Activated CD8-positive, alpha-beta T cell treated with anti-CD3 and anti-CD28 coated beads, Interleukin-2, amount 10 ng/mL, durations not matched to agents 7 days and 5 days (primary cell): ENCODE measurements at regions not wholly inside any gene's neighbourhood (a gene's known extent, or its start where the extent isn't known, plus 50 kb on each side); places are given as distances from the start of the nearest gene placed in this dataset.
"Not testable (repeated sequence)": the region's sequence is repeated elsewhere in the genome, so short reads cannot be mapped to it uniquely, and the experiment has no call there.

Experiments used
- ATAC-seq: fragments of 150-1000 bp; cut with Tn5 transposase; one replicate; pipeline ENCODE4 v1.10.0; 2021; ENCODE audit warnings: moderate library complexity
- CTCF ChIA-PET: fragments of 350-600 bp; sonication (Branson Sonifier 250); formaldehyde crosslinking; loops from one replicate; lab custom pipeline; 2021; ENCODE audit warnings: antibody characterized with exemption; lab: Charles Lee
- POLR2A ChIA-PET: fragments of 350-600 bp; sonication (Branson Sonifier 250); formaldehyde crosslinking; loops from one replicate; lab custom pipeline; 2021; ENCODE audit warnings: antibody characterized with exemption; lab: Charles Lee
- DNase-seq: peaks from one replicate; pipeline ENCODE4 v3.0.0-alpha.2; 2020
- H3K27ac Mint-ChIP-seq: one replicate; pipeline ENCODE4 v1.8.0; 2021; ENCODE audit warnings: mild to moderate bottlenecking, mixed read lengths
- H3K27me3 Mint-ChIP-seq: one replicate; pipeline ENCODE4 v1.8.0; 2021; ENCODE audit warnings: low read depth, mixed read lengths
- H3K36me3 Mint-ChIP-seq: one replicate; pipeline ENCODE4 v1.8.0; 2021; ENCODE audit warnings: low read depth, mixed read lengths
- H3K4me1 Mint-ChIP-seq: one replicate; pipeline ENCODE4 v1.8.0; 2021; ENCODE audit warnings: low read depth, mixed read lengths
- H3K4me3 Mint-ChIP-seq: one replicate; pipeline ENCODE4 v1.8.0; 2021; ENCODE audit warnings: mild to moderate bottlenecking, mixed read lengths
- H3K9me3 Mint-ChIP-seq: one replicate; pipeline ENCODE4 v1.8.0; 2022; ENCODE audit warnings: mixed read lengths; ENCODE audit not compliant: insufficient read depth

GRCh38 chr16:64352246-64352645, 769.6 kb downstream of the CDH11 start:
- ATAC-seq: no peak
- Mint-ChIP-seq H3K27ac (no peak overlapping the region), H3K27me3 (no peaks in the 10 kb centered on the region), H3K9me3 (peaks cover 18% of the 10 kb centered on the region), H3K4me1 (no peaks in the 10 kb centered on the region), H3K4me3 (no peak overlapping the region), H3K36me3 (no peaks in the 10 kb centered on the region)
- CTCF ChIA-PET: no interaction called here
- POLR2A ChIA-PET: no interaction called here
- DNase-seq: no peak

- DNase-seq (no peak), ATAC-seq (no peak)
- POLR2A ChIA-PET: no interaction called here
- CTCF ChIA-PET: no interaction called here
- Mint-ChIP-seq H3K36me3 (no peaks in the 10 kb centered on the region), H3K4me3 (no peak overlapping the region), H3K9me3 (peaks cover 13% of the 10 kb centered on the region), H3K27ac (no peak overlapping the region), H3K27me3 (no peaks in the 10 kb centered on the region), H3K4me1 (no peaks in the 10 kb centered on the region)
Measured at GRCh38 chr16:64351121-64351520, 770.7 kb downstream of the CDH11 start.

GRCh38 chr16:64346080-64346479, 775.8 kb downstream of the CDH11 start:
- H3K4me3 Mint-ChIP-seq: no peak overlapping the region
- ChIA-PET POLR2A (no interaction called here), CTCF (no interaction called here)
- H3K4me1 Mint-ChIP-seq: no peaks in the 10 kb centered on the region
- no peak for DNase-seq
- H3K9me3 Mint-ChIP-seq: peaks cover 18% of the 10 kb centered on the region
- ATAC-seq: no peak
- H3K27me3 Mint-ChIP-seq: no peaks in the 10 kb centered on the region
- no peak overlapping the region for H3K27ac Mint-ChIP-seq
- H3K36me3 Mint-ChIP-seq: no peaks in the 10 kb centered on the region

- Mint-ChIP-seq H3K9me3 (peaks cover 15% of the 10 kb centered on the region), H3K27ac (no peak overlapping the region), H3K27me3 (no peaks in the 10 kb centered on the region), H3K4me3 (no peak overlapping the region), H3K4me1 (no peaks in the 10 kb centered on the region), H3K36me3 (no peaks in the 10 kb centered on the region)
- ChIA-PET CTCF (no interaction called here), POLR2A (no interaction called here)
- ATAC-seq (no peak), DNase-seq (no peak)
Measured at GRCh38 chr16:64345142-64345541, 776.7 kb downstream of the CDH11 start.

GRCh38 chr16:64343820-64344443, 777.9 kb downstream of the CDH11 start:
- POLR2A ChIA-PET, H3K4me1 Mint-ChIP-seq, H3K27me3 Mint-ChIP-seq, DNase-seq, ATAC-seq, CTCF ChIA-PET, H3K27ac Mint-ChIP-seq, H3K4me3 Mint-ChIP-seq, H3K36me3 Mint-ChIP-seq: not testable (repeated sequence)
- H3K9me3 Mint-ChIP-seq: peaks cover 18% of the 10 kb centered on the region

GRCh38 chr16:64343061-64343819, 778.6 kb downstream of the CDH11 start:
- Mint-ChIP-seq H3K27ac (no peak overlapping the region), H3K9me3 (peaks cover 18% of the 10 kb centered on the region), H3K4me1 (no peaks in the 10 kb centered on the region), H3K36me3 (no peaks in the 10 kb centered on the region), H3K4me3 (no peak overlapping the region), H3K27me3 (no peaks in the 10 kb centered on the region)
- DNase-seq (no peak), ATAC-seq (no peak)
- POLR2A ChIA-PET: no interaction called here
- CTCF ChIA-PET: no interaction called here

- H3K4me3 Mint-ChIP-seq, H3K27ac Mint-ChIP-seq, CTCF ChIA-PET, H3K27me3 Mint-ChIP-seq, H3K36me3 Mint-ChIP-seq, DNase-seq, H3K4me1 Mint-ChIP-seq, POLR2A ChIA-PET, ATAC-seq: not testable (repeated sequence)
- H3K9me3 Mint-ChIP-seq: peaks cover 23% of the 10 kb centered on the region
Measured at GRCh38 chr16:64341336-64341735, 780.5 kb downstream of the CDH11 start.

- Mint-ChIP-seq H3K27me3 (no peaks in the 10 kb centered on the region), H3K36me3 (no peaks in the 10 kb centered on the region), H3K9me3 (peaks cover 30% of the 10 kb centered on the region), H3K4me1 (no peaks in the 10 kb centered on the region), H3K4me3 (no peak overlapping the region), H3K27ac (no peak overlapping the region)
- ATAC-seq (no peak), DNase-seq (no peak)
- ChIA-PET POLR2A (no interaction called here), CTCF (no interaction called here)
Measured at GRCh38 chr16:64339052-64339770, 782.7 kb downstream of the CDH11 start.

- Mint-ChIP-seq H3K36me3 (no peaks in the 10 kb centered on the region), H3K9me3 (peaks cover 24% of the 10 kb centered on the region)
Measured at GRCh38 chr16:64321881-64322280, 800.0 kb downstream of the CDH11 start.

GRCh38 chr16:64321066-64321465, 800.8 kb downstream of the CDH11 start:
- CTCF ChIA-PET: no interaction called here

More at GRCh38 chr16:64321881-64322280, 800.0 kb downstream of the CDH11 start:
- DNase-seq: no peak
- Mint-ChIP-seq H3K27me3 (no peaks in the 10 kb centered on the region), H3K4me1 (no peaks in the 10 kb centered on the region), H3K4me3 (no peak overlapping the region), H3K27ac (no peak overlapping the region)
- CTCF ChIA-PET: no interaction called here
- POLR2A ChIA-PET: no interaction called here
- ATAC-seq: no peak

GRCh38 chr16:64317601-64318000, 804.3 kb downstream of the CDH11 start:
- CTCF ChIA-PET: no interaction called here

More at GRCh38 chr16:64321066-64321465, 800.8 kb downstream of the CDH11 start:
- Mint-ChIP-seq H3K4me1 (no peaks in the 10 kb centered on the region), H3K27me3 (no peaks in the 10 kb centered on the region), H3K9me3 (peaks cover 24% of the 10 kb centered on the region), H3K4me3 (no peak overlapping the region), H3K36me3 (no peaks in the 10 kb centered on the region), H3K27ac (no peak overlapping the region)
- POLR2A ChIA-PET: no interaction called here
- DNase-seq: no peak
- no peak for ATAC-seq

GRCh38 chr16:64313726-64314125, 808.1 kb downstream of the CDH11 start:
- H3K9me3 Mint-ChIP-seq: peaks cover 20% of the 10 kb centered on the region
- no peak for ATAC-seq
- ChIA-PET CTCF (no interaction called here), POLR2A (no interaction called here)
- no peaks in the 10 kb centered on the region for H3K36me3 Mint-ChIP-seq
- DNase-seq: no peak
- H3K4me1 Mint-ChIP-seq: no peaks in the 10 kb centered on the region
- H3K4me3 Mint-ChIP-seq: no peak overlapping the region
- H3K27ac Mint-ChIP-seq: no peak overlapping the region
- no peaks in the 10 kb centered on the region for H3K27me3 Mint-ChIP-seq

More at GRCh38 chr16:64317601-64318000, 804.3 kb downstream of the CDH11 start:
- H3K9me3 Mint-ChIP-seq: peaks cover 25% of the 10 kb centered on the region
- H3K4me3 Mint-ChIP-seq: no peak overlapping the region
- POLR2A ChIA-PET: no interaction called here
- no peaks in the 10 kb centered on the region for H3K4me1 Mint-ChIP-seq
- H3K36me3 Mint-ChIP-seq: no peaks in the 10 kb centered on the region
- ATAC-seq (no peak), DNase-seq (no peak)
- no peak overlapping the region for H3K27ac Mint-ChIP-seq
- H3K27me3 Mint-ChIP-seq: no peaks in the 10 kb centered on the region
